ENCODE measurements at regions not wholly inside any gene's neighbourhood (a gene's known extent, or its start where the extent isn't known, plus 50 kb on each side); places are given as distances from the start of the nearest gene placed in this dataset.

DNA sequence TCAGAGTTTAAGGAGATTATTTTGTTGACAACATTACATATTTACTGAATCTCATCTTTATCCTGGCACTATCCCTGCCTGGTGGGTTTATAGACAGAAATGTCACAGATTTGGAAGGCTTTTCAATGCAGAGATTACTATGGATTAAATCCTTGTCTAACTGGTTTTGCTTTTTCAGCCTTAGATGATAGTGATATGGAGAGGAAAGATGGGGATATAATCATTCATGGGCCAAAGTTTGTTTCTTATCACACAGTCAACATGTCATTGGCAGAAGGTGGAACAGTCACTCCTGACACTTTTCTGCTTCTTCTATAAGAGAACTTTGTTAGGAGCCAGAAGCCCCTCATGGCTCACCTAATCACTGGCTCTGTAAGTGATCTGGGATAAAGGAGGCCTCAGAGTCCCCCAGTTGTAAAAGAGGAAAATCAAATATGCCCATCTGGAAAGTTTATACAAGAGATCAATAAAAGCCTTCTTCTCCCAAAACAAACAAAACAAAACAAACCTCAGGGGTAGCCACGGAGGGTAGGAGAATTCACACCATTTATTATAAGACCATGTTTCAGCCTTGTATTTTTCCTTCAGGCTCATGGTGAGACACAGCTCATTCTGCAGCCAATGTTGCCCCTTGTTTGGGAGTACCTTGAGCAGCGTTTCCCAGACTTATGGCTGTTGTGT is 101.2 kb downstream of the PCSK1 start:
- no peak overlapping the region for H3K27ac ChIP-seq
- POLR2A ChIA-PET (ENCODE audit: unreplicated experiment) = no interaction called here

DNA sequence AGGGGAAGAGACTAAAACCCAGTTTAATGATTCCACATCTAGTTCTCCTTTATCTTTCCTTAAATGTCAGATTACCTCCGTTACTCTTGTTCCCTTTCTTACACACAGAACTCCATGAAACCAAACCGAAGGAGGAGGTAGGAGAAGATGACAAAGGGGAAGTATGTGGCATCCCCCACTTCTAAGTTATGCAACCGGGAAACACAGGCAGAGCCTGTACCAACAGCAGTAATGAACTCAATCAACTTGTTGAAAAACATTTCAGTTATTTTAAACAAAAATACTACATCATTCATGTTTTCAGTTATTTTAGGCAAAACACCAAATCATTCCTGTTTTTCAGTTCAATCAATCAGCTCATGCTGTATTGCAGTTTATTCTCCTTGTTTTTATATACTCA is 101.8 kb downstream of the PCSK1 start:
- no peak overlapping the region for H3K4me2 ChIP-seq
- POLR2A ChIA-PET (ENCODE audit: unreplicated experiment) = no interaction called here
- H3F3A ChIP-seq (ENCODE audit: insufficient read depth, low read depth) = 0 out of 2 replicates have a peak, but pooled peaks cover 3% of the 10 kb centered on the region
- H3K9me3 ChIP-seq (ENCODE audit: insufficient read depth, low read depth) = no peaks in the 10 kb centered on the region
- no TSS peak for BruUV-seq (replicated peaks)
- H4K20me1 ChIP-seq (ENCODE audit: insufficient read depth) = no peaks in the 10 kb centered on the region
- no peak overlapping the region for H2AFZ ChIP-seq
- H3K27ac ChIP-seq = no peak overlapping the region
- H3K9me2 ChIP-seq (ENCODE audit: insufficient read depth) = no peaks in the 10 kb centered on the region
- intact Hi-C loops (cut with micrococcal nuclease; ENCODE audit: unreplicated experiment) = no loop called here
- CTCF ChIA-PET = no interaction called here
- no peak for TF ChIP-seq CTCF (conservative IDR thresholded peaks at IDR 0.05)
- TF ChIP-seq EZH2 (IDR thresholded peaks at IDR 0.05; ENCODE audit: low read depth) = no peak
- H3K36me3 ChIP-seq (ENCODE audit: low read depth) = no peaks in the 10 kb centered on the region
- peaks cover 25% of the 10 kb centered on the region for H3K4me1 ChIP-seq (replicated peaks; ENCODE audit: insufficient read depth)
- no peaks in the 10 kb centered on the region for H3K27me3 ChIP-seq (ENCODE audit: insufficient read depth, low read depth)
- no peak for DNase-seq
- no peak overlapping the region for H3K4me3 ChIP-seq
- no peaks in the 10 kb centered on the region for H3K79me2 ChIP-seq (ENCODE audit: low read depth)

More for the DNA sequence above, 101.2 kb downstream of the PCSK1 start:
- Histone ChIP-seq H3K4me2 (no peak overlapping the region), H3K79me2 (ENCODE audit: low read depth) (no peaks in the 10 kb centered on the region), H3K9me2 (ENCODE audit: insufficient read depth) (no peaks in the 10 kb centered on the region), H3K4me3 (no peak overlapping the region), H3K9me3 (ENCODE audit: insufficient read depth, low read depth) (no peaks in the 10 kb centered on the region), H3F3A (ENCODE audit: insufficient read depth, low read depth) (0 out of 2 replicates have a peak, but pooled peaks cover 3% of the 10 kb centered on the region), H4K20me1 (ENCODE audit: insufficient read depth) (no peaks in the 10 kb centered on the region), H2AFZ (no peak overlapping the region), H3K27me3 (ENCODE audit: insufficient read depth, low read depth) (no peaks in the 10 kb centered on the region), H3K36me3 (ENCODE audit: low read depth) (no peaks in the 10 kb centered on the region), H3K4me1 (replicated peaks; ENCODE audit: insufficient read depth) (peaks cover 26% of the 10 kb centered on the region)
- intact Hi-C loops (cut with micrococcal nuclease; ENCODE audit: unreplicated experiment) = no loop called here
- DNase-seq = peak in 1 of 2 experiments; percentile 42
- no TSS peak for BruUV-seq (replicated peaks)
- no peak for TF ChIP-seq EZH2 (IDR thresholded peaks at IDR 0.05; ENCODE audit: low read depth)
- TF ChIP-seq CTCF (conservative IDR thresholded peaks at IDR 0.05) = no peak
- CTCF ChIA-PET = interaction anchor here (0.6 kb wide), 1 partner anchor 410 kb away, joined by 3 read pairs; no protein-coding TSS in a partner anchor

DNA sequence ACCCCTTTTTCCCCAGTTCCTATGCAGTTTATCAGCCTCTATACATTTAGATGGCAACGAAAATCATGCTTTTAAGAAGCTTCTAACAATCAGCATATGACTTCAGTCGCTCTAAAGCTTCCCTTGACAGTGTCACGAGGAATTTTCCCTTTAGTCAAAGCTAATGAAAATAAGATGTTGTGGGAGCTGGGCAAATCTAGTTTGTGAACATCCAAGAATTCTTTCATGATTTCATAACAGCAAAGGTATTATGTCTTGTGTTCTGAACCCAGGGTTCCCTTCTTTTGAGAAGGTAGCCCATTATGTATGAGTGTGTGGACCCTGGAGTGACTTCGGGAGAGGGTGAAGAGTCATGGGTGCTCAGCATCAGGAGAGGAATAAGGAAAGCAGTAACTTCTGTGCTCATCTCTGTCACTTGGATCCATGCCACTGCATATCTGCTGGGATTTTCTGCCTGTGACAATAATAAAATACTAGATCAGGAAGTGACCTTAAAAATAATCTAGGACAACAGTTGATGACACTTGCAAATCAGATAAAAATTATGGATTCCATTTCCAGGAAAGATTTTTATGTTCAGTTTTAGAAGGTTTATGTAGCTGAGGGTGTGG is 102.4 kb downstream of the PCSK1 start:
- H2AFZ ChIP-seq = no peak overlapping the region
- no peaks in the 10 kb centered on the region for H3K9me2 ChIP-seq (ENCODE audit: insufficient read depth)
- H3K4me2 ChIP-seq = no peak overlapping the region
- intact Hi-C loops (cut with micrococcal nuclease; ENCODE audit: unreplicated experiment) = no loop called here
- no peak overlapping the region for H3K4me3 ChIP-seq
- POLR2A ChIA-PET (ENCODE audit: unreplicated experiment) = no interaction called here
- H3K27me3 ChIP-seq (ENCODE audit: insufficient read depth, low read depth) = no peaks in the 10 kb centered on the region
- H3K79me2 ChIP-seq (ENCODE audit: low read depth) = no peaks in the 10 kb centered on the region
- H3K36me3 ChIP-seq (ENCODE audit: low read depth) = no peaks in the 10 kb centered on the region
- H3K4me1 ChIP-seq (replicated peaks; ENCODE audit: insufficient read depth) = peaks cover 19% of the 10 kb centered on the region
- no peak for TF ChIP-seq CTCF (conservative IDR thresholded peaks at IDR 0.05)
- TF ChIP-seq EZH2 (IDR thresholded peaks at IDR 0.05; ENCODE audit: low read depth) = no peak
- H3K27ac ChIP-seq = no peak overlapping the region
- peaks cover 1% of the 10 kb centered on the region; the same call in 1 of the 2 replicates for H3K9me3 ChIP-seq (ENCODE audit: insufficient read depth, low read depth)
- CTCF ChIA-PET = no interaction called here
- H3F3A ChIP-seq (ENCODE audit: insufficient read depth, low read depth) = no peaks in the 10 kb centered on the region
- DNase-seq = no peak
- no TSS peak for BruUV-seq (replicated peaks)
- H4K20me1 ChIP-seq (ENCODE audit: insufficient read depth) = no peaks in the 10 kb centered on the region
